Erythroblast (primary cell): ENCODE measurements at regions not wholly inside any gene's neighbourhood (a gene's known extent, or its start where the extent isn't known, plus 50 kb on each side); places are given as distances from the start of the nearest gene placed in this dataset.

Experiments used
- GATA1 ChIP-seq: IDR thresholded peaks from 2 replicates; pipeline ENCODE4 v1.6.1; 2011; ENCODE audit warnings: low read depth, mild to moderate bottlenecking, control low read depth, low read length, moderate library complexity
- POLR2A ChIP-seq: IDR thresholded peaks from 2 replicates; pipeline ENCODE4 v1.6.1; 2011; ENCODE audit warnings: mild to moderate bottlenecking, low read length

GRCh38 chr6:8343600-8343999 is 91.7 kb downstream of the SLC35B3 start:
- TF ChIP-seq POLR2A: no peak
- TF ChIP-seq GATA1: no peak
